ENCODE measurements at regions not wholly inside any gene's neighbourhood (a gene's known extent, or its start where the extent isn't known, plus 50 kb on each side); places are given as distances from the start of the nearest gene placed in this dataset.
"Not testable (repeated sequence)": the region's sequence is repeated elsewhere in the genome, so short reads cannot be mapped to it uniquely, and the experiment has no call there.

- ChIA-PET POLR2A (no interaction called here), CTCF (no interaction called here)
- peaks cover 15% of the 10 kb centered on the region for H3K4me1 Mint-ChIP-seq
- DNase-seq (no peak), ATAC-seq (no peak)
- intact Hi-C loops (cut with DNase I, micrococcal nuclease): no loop called here
- H3K27me3 Mint-ChIP-seq: peaks cover 4% of the 10 kb centered on the region
- no peaks in the 10 kb centered on the region for H3K9me3 Mint-ChIP-seq (ENCODE audit: low read depth)
- H3K36me3 Mint-ChIP-seq (ENCODE audit: low read depth): no peaks in the 10 kb centered on the region
- H3K27ac Mint-ChIP-seq: no peak overlapping the region
- H3K4me3 Mint-ChIP-seq: no peak overlapping the region
Measured at GRCh38 chr5:1637639-1638481, 114.1 kb upstream of the LPCAT1 start.

DNA sequence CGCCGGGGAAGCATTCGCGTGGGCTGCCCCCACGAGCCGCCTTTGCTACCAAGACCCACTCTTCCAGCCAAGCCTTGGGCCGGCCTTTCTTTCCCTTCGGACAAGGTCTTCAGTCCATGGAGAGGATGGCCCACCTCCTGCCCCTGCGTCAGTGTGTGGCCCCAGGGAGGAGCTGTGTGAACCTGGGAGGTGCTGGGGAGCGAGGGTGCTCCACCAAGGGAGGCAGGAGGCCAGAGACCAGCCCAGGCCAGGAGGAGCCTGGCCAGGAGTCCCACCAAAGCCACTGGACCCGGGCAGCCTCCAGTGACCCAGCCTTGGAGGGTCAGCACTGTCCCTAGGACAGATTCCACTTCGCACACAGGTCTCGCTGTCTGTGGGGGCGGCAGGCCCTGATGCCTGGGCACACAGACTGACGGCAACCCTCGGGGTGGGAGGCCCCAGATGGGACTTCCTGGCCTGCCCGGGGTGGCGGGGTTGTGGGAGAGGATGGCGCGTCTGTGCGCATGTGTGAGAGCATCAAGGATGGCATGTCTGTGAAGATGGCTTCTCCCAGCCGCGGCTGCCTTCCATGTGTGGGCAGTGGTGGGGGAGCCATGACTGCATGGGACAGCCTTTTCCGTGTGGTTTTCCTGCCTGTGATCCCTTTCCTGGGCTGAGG, 113.3 kb upstream of the LPCAT1 start:
- ATAC-seq: no peak
- ChIA-PET POLR2A (no interaction called here), CTCF (interaction anchor here (0.6 kb wide), 1 partner anchor 156 kb away, joined by 3 read pairs; no protein-coding TSS in a partner anchor)
- Mint-ChIP-seq H3K27me3 (peaks cover 3% of the 10 kb centered on the region), H3K9me3 (ENCODE audit: low read depth) (no peaks in the 10 kb centered on the region), H3K4me1 (peaks cover 22% of the 10 kb centered on the region), H3K4me3 (no peak overlapping the region), H3K27ac (no peak overlapping the region), H3K36me3 (ENCODE audit: low read depth) (no peaks in the 10 kb centered on the region)
- DNase-seq: no peak
- intact Hi-C loops (cut with DNase I, micrococcal nuclease): no loop called here

GRCh38 chr5:1636208-1636770, 112.5 kb upstream of the LPCAT1 start:
- DNase-seq; ATAC-seq; H3K9me3 Mint-ChIP-seq (ENCODE audit: low read depth); POLR2A ChIA-PET; H3K27ac Mint-ChIP-seq; H3K4me3 Mint-ChIP-seq; intact Hi-C loops (cut with DNase I, micrococcal nuclease); H3K27me3 Mint-ChIP-seq; H3K36me3 Mint-ChIP-seq (ENCODE audit: low read depth): not testable (repeated sequence)
- H3K4me1 Mint-ChIP-seq: peaks cover 30% of the 10 kb centered on the region
- CTCF ChIA-PET: interaction anchor here (0.6 kb wide), 1 partner anchor 156 kb away, joined by 3 read pairs; no protein-coding TSS in a partner anchor

GRCh38 chr5:1635477-1635876, 111.7 kb upstream of the LPCAT1 start:
- peak overlapping the region; percentile 53 for H3K27ac Mint-ChIP-seq
- POLR2A ChIA-PET: not testable (repeated sequence)

DNA sequence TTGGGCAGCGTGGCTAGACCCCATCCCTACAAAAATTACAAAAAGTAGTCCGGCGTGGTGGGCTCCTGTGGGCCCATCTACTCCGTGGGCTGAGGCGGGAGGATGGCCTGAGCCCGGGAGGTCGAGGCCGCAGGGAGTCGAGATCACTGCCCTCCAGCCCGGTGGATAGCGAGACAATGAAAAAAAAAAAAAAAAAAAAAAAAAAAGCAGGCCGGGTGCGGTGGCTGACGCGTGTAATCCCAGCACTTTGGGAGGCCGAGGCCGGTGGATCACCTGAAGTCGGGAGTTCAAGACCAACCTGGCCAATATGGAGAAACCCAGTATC, 110.5 kb upstream of the LPCAT1 start:
- H3K27me3 Mint-ChIP-seq: no peaks in the 10 kb centered on the region
- peaks cover 33% of the 10 kb centered on the region for H3K4me1 Mint-ChIP-seq
- peak overlapping the region; percentile 89 for H3K4me3 Mint-ChIP-seq
- ChIA-PET POLR2A (interaction anchor here (0.6 to 1.0 kb wide), 2 partner anchors 10 to 18 kb away, joined by 3 to 5 read pairs; no protein-coding TSS in a partner anchor), CTCF (interaction anchor here (0.6 to 0.7 kb wide), 2 partner anchors 11 to 19 kb away, joined by 3 to 4 read pairs; no protein-coding TSS in a partner anchor)
- DNase-seq (no peak), ATAC-seq (no peak)
- peaks cover 4% of the 10 kb centered on the region for H3K36me3 Mint-ChIP-seq (ENCODE audit: low read depth)
- intact Hi-C loops (cut with DNase I, micrococcal nuclease): loop anchor here in 1 of 2 experiments (1.0 to 2.0 kb wide), 2 partner anchors 111 to 289 kb away; partner anchors contain the start of genes CLPTM1L and LPCAT1
- H3K27ac Mint-ChIP-seq: peak overlapping the region; percentile 95
- H3K9me3 Mint-ChIP-seq (ENCODE audit: low read depth): no peaks in the 10 kb centered on the region

More at GRCh38 chr5:1635477-1635876, 111.7 kb upstream of the LPCAT1 start:
- H3K36me3 Mint-ChIP-seq (ENCODE audit: low read depth); H3K9me3 Mint-ChIP-seq (ENCODE audit: low read depth); H3K27me3 Mint-ChIP-seq; CTCF ChIA-PET; DNase-seq; ATAC-seq: not testable (repeated sequence)
- H3K4me1 Mint-ChIP-seq: peaks cover 33% of the 10 kb centered on the region
- peak overlapping the region; percentile 89 for H3K4me3 Mint-ChIP-seq
- intact Hi-C loops (cut with DNase I, micrococcal nuclease): loop anchor here in 1 of 2 experiments (2.0 kb wide), 1 partner anchor 113 kb away; the partner anchor contains the start of gene LPCAT1

- Mint-ChIP-seq H3K9me3 (ENCODE audit: low read depth) (no peaks in the 10 kb centered on the region), H3K27me3 (no peaks in the 10 kb centered on the region), H3K27ac (peak overlapping the region; percentile 95), H3K4me1 (peaks cover 33% of the 10 kb centered on the region), H3K4me3 (peak overlapping the region; percentile 89), H3K36me3 (ENCODE audit: low read depth) (peaks cover 4% of the 10 kb centered on the region)
- POLR2A ChIA-PET: interaction anchor here (1.0 kb wide), 1 partner anchor 11 kb away, joined by 3 read pairs; no protein-coding TSS in a partner anchor
- peak; percentile 90 for ATAC-seq
- CTCF ChIA-PET: interaction anchor here (0.7 kb wide), 1 partner anchor 11 kb away, joined by 4 read pairs; no protein-coding TSS in a partner anchor
- intact Hi-C loops (cut with DNase I, micrococcal nuclease): loop anchor here in 1 of 2 experiments (1.0 to 2.0 kb wide), 3 partner anchors 111 to 741 kb away; partner anchors contain the start of genes BRD9, CLPTM1L, LPCAT1 and TRIP13
- DNase-seq: peak; percentile 85
Measured at GRCh38 chr5:1633605-1634336, 110.0 kb upstream of the LPCAT1 start.

- H3K9me3 Mint-ChIP-seq (ENCODE audit: low read depth); H3K27ac Mint-ChIP-seq; H3K27me3 Mint-ChIP-seq; POLR2A ChIA-PET; H3K36me3 Mint-ChIP-seq (ENCODE audit: low read depth); intact Hi-C loops (cut with DNase I, micrococcal nuclease); DNase-seq; H3K4me3 Mint-ChIP-seq; ATAC-seq: not testable (repeated sequence)
- CTCF ChIA-PET: interaction anchor here (0.6 kb wide), 1 partner anchor 14 kb away, joined by 3 read pairs; no protein-coding TSS in a partner anchor
- H3K4me1 Mint-ChIP-seq: peaks cover 33% of the 10 kb centered on the region
Measured at GRCh38 chr5:1631004-1631403, 107.2 kb upstream of the LPCAT1 start.

DNA sequence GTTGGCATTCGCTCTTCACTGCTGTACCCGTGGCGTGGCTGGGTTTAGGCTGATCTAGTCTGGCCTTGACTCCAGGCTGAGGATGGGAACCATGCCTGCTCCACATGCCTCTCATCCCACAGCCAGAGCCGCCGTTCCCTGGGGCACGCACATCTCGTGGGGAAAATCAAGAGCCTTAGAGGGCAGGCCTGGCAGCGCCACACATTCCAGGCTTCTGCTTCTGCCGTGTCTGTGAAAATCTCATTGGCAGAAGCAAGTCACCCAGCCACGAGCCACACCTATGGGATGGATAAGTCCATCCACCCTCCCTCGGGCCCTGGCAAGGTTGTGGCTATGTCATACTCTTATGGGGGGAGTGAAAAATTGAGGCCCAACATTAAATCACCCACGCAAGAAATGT, 102.6 kb upstream of the LPCAT1 start:
- H3K27me3 Mint-ChIP-seq, DNase-seq: not testable (repeated sequence)

DNA sequence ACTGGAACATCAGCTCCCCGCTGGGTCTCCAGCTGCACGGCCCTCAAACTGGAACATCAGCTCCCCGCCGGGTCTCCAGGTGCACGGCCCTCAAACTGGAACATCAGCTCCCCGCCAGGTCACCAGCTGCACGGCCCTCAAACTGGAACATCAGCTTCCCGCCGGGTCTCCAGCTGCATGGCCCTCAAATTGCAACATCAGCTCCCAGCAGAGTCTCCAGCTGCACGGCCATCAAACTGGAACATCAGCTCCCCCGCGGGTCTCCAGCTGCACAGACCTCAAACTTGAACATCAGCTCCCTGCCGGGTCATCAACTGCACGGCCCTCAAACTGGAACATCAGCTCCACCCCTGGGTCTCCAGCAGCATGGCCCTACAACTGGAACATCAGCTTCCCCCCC, 95.8 kb upstream of the LPCAT1 start:
- CTCF ChIA-PET: not testable (repeated sequence)
- POLR2A ChIA-PET: interaction anchor here (1.0 kb wide), 1 partner anchor 117 kb away, joined by 3 read pairs; no protein-coding TSS in a partner anchor
- peaks cover 23% of the 10 kb centered on the region for H3K36me3 Mint-ChIP-seq (ENCODE audit: low read depth)

More for the DNA sequence above, 102.6 kb upstream of the LPCAT1 start:
- H3K9me3 Mint-ChIP-seq (ENCODE audit: low read depth); H3K4me1 Mint-ChIP-seq; intact Hi-C loops (cut with DNase I, micrococcal nuclease); POLR2A ChIA-PET; H3K4me3 Mint-ChIP-seq; CTCF ChIA-PET; H3K27ac Mint-ChIP-seq; ATAC-seq: not testable (repeated sequence)
- peaks cover 17% of the 10 kb centered on the region for H3K36me3 Mint-ChIP-seq (ENCODE audit: low read depth)

DNA sequence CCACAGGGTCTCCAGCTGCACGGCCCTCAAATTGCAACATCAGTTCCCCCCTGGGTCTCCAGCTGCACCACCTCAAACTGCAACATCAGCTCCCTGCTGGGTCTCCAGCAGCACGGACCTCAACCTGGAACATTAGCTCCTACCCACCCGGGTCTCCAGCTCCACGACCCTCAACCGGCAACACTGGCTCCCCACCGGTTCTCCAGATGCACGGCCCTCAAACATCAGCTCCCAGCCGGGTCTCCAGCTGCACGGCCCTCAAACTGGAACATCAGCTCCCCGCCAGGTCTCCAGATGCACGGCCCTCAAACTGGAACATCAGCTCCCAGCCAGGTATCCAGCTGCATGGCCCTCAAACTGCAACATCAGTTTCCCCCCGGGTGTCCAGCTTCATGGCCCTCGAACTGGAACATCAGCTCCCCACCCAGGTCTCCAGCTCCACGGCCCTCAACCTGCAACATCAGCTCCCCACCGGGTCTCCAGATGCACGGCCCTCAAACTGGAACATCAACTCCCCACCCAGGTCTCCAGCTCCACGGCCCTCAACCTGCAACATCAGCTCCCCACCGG, 94.6 kb upstream of the LPCAT1 start:
- H3K27me3 Mint-ChIP-seq; H3K4me1 Mint-ChIP-seq; H3K4me3 Mint-ChIP-seq; ATAC-seq; H3K27ac Mint-ChIP-seq; H3K9me3 Mint-ChIP-seq (ENCODE audit: low read depth); DNase-seq; intact Hi-C loops (cut with DNase I, micrococcal nuclease): not testable (repeated sequence)
- ChIA-PET CTCF (interaction anchor here (0.6 kb wide), 1 partner anchor 295 kb away, joined by 3 read pairs; no protein-coding TSS in a partner anchor), POLR2A (interaction anchor here (0.6 kb wide), 1 partner anchor 123 kb away, joined by 3 read pairs; no protein-coding TSS in a partner anchor)
- H3K36me3 Mint-ChIP-seq (ENCODE audit: low read depth): peaks cover 18% of the 10 kb centered on the region

More for the DNA sequence above, 95.8 kb upstream of the LPCAT1 start:
- H3K4me3 Mint-ChIP-seq; DNase-seq; H3K27ac Mint-ChIP-seq; H3K27me3 Mint-ChIP-seq; H3K4me1 Mint-ChIP-seq; intact Hi-C loops (cut with DNase I, micrococcal nuclease); H3K9me3 Mint-ChIP-seq (ENCODE audit: low read depth); ATAC-seq: not testable (repeated sequence)

All from activated CD4-positive, alpha-beta T cell treated with anti-CD3 and anti-CD28 coated beads for 36 hours (primary cell).